Esophagus muscularis mucosa (tissue), 3 donors: ENCODE measurements at regions not wholly inside any gene's neighbourhood (a gene's known extent, or its start where the extent isn't known, plus 50 kb on each side); places are given as distances from the start of the nearest gene placed in this dataset.

Experiments
- CTCF ChIP-seq, 3 experiments: fragments of 200-600 bp in 2 of 3; fragments of 450-650 bp in 1 of 3; sonication (generic) in 2 of 3; IDR thresholded peaks; one replicate each; pipeline ENCODE4 v1.5.1; 2017 to 2019; ENCODE audit warnings: antibody characterized with exemption in 3 of 3, mild to moderate bottlenecking in 2 of 3, moderate library complexity in 1 of 3
- POLR2A ChIP-seq: fragments of 450-650 bp; IDR thresholded peaks from one replicate; pipeline ENCODE4 v1.6.1; 2017; ENCODE audit warnings: antibody characterized with exemption, moderate library complexity, mild to moderate bottlenecking, low read depth

- TF ChIP-seq POLR2A (no peak), CTCF (IDR thresholded peaks at IDR 0.05) (no peak)
Measured at GRCh38 chrX:46328133-46328532, 217.1 kb downstream of the ZNF674 start.
